HepG2 (cell line): ENCODE measurements at regions not wholly inside any gene's neighbourhood (a gene's known extent, or its start where the extent isn't known, plus 50 kb on each side); places are given as distances from the start of the nearest gene placed in this dataset.

Source experiments
- BATF2 ChIP-seq: sonication (generic); formaldehyde crosslinking; IDR thresholded peaks from 2 replicates; pipeline ENCODE4 v1.8.0; 2022; ENCODE audit warnings: mild to moderate bottlenecking, missing genetic modification reagents, moderate library complexity
- CHD2 ChIP-seq: IDR thresholded peaks from 2 replicates; pipeline ENCODE4 v1.6.1; 2011; ENCODE audit warnings: low read depth, low read length, improper control_type of control experiment
- CTCF ChIP-seq: sonication (generic); formaldehyde crosslinking; IDR thresholded peaks from 2 replicates; pipeline ENCODE4 v1.5.0; 2020; ENCODE audit warnings: mild to moderate bottlenecking, missing genetic modification reagents, moderate library complexity
- EHMT2 ChIP-seq: fragments of 200-600 bp; sonication (generic); IDR thresholded peaks from 2 replicates; pipeline ENCODE4 v1.7.0; 2017; ENCODE audit warnings: antibody characterized with exemption, low read depth, low read length, borderline replicate concordance
- ERF ChIP-seq: IDR thresholded peaks from 2 replicates; pipeline ENCODE4 v1.6.1; 2018; ENCODE audit warnings: missing biosample characterization, missing genetic modification reagents
- EZH2 ChIP-seq: conservative IDR thresholded peaks from 2 replicates; pipeline ENCODE4 v1.6.1; 2012; ENCODE audit warnings: mild to moderate bottlenecking, low read depth, low read length, moderate library complexity
- FOXJ3 ChIP-seq: sonication (generic); formaldehyde crosslinking; IDR thresholded peaks from 2 replicates; pipeline ENCODE4 v1.4.0; 2020; ENCODE audit warnings: missing genetic modification reagents, mild to moderate bottlenecking, borderline replicate concordance
- GPBP1L1 ChIP-seq: sonication (generic); formaldehyde crosslinking; IDR thresholded peaks from 2 replicates; pipeline ENCODE4 v1.5.0; 2020; ENCODE audit warnings: mild to moderate bottlenecking, missing genetic modification reagents
- ISL2 ChIP-seq: sonication (generic); formaldehyde crosslinking; IDR thresholded peaks from 2 replicates; pipeline ENCODE4 v1.5.0; 2020; ENCODE audit warnings: missing genetic modification reagents
- NFYB ChIP-seq: sonication (generic); formaldehyde crosslinking; IDR thresholded peaks from 2 replicates; pipeline ENCODE4 v1.4.0; 2020; ENCODE audit warnings: missing genetic modification reagents
- YY1 ChIP-seq: IDR thresholded peaks from 2 replicates; pipeline ENCODE4 v1.6.1; 2011; ENCODE audit warnings: low read length, low read depth, moderate library complexity, mild to moderate bottlenecking; ENCODE audit not compliant: insufficient read depth, insufficient replicate concordance
- ZBTB34 ChIP-seq: sonication (generic); formaldehyde crosslinking; IDR thresholded peaks from 2 replicates; pipeline ENCODE4 v1.8.0; 2022; ENCODE audit warnings: mild to moderate bottlenecking, missing genetic modification reagents
- ZNF766 ChIP-seq: sonication (generic); formaldehyde crosslinking; IDR thresholded peaks from 2 replicates; pipeline ENCODE4 v1.5.0; 2020; ENCODE audit warnings: missing genetic modification reagents, borderline replicate concordance

GRCh38 chr14:84228702-84229101 is 1301.2 kb upstream of the FLRT2 start:
- no peak for TF ChIP-seq EHMT2
- no peak for TF ChIP-seq BATF2 (CRISPR knock-in tag)
- no peak for TF ChIP-seq NFYB
- TF ChIP-seq YY1, result no peak
- no peak for TF ChIP-seq ISL2 (CRISPR knock-in tag)
- TF ChIP-seq ZBTB34 (CRISPR knock-in tag), result no peak
- no peak for TF ChIP-seq GPBP1L1 (CRISPR knock-in tag)
- no peak for TF ChIP-seq ERF
- no peak for TF ChIP-seq EZH2
- TF ChIP-seq FOXJ3 (CRISPR knock-in tag), result no peak
- TF ChIP-seq CTCF, result no peak
- TF ChIP-seq CHD2, result no peak
- TF ChIP-seq ZNF766 (CRISPR knock-in tag), result no peak
